ENCODE measurements at regions not wholly inside any gene's neighbourhood (a gene's known extent, or its start where the extent isn't known, plus 50 kb on each side); places are given as distances from the start of the nearest gene placed in this dataset.
"Not testable (repeated sequence)": the region's sequence is repeated elsewhere in the genome, so short reads cannot be mapped to it uniquely, and the experiment has no call there.

DNA sequence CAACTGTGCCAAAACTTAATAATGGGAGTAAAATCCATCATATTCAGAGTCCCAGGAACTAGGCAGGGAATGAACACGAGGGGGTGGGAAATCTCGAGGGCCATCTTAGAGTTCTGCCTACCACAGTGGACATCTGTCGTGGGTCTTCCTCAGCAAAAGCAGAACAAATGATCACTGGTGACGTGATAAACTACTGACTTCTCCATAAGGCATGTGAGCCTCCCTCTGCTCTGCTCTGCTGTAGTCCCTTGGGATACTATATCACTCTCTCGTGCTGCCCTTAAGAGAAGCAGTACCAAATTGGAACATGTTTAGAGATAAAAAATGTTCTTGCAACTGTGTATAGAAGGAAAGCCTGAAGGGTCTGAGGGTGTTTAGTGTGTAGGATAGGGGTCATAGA is 180.5 kb downstream of the SPDYE17 start:
- not testable (repeated sequence) for H3K4me3 ChIP-seq (ENCODE audit: low read depth, low read length)

DNA sequence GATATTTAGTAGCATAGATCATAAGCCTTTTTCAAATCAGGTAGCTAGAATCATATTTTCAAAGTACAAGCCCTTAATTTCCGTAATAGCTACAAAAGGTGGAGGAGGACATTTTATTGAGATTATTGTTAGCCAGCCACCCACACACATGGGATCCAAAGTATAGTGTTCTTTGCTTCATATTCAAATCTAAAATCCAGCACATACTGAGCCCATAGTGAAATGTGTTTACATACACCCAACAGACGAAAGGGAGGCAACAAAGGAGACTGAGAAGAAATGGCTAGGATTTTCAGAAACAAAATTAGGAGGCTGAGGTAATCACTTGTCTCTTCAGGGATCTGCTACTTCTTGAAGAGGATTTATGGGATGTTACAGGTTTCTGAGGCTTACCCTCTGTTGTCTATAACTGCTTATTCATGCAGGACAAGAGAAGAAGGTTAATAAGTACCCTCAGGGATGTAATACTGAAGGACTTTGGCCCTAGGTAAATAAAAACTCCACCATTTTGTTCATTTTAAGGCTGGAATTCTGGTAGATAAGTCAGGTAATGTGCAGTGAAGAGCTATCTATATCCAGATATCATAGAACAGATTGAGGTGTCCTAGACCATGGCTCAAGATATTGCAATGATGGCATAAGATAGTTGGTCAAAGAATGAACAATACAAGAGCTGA is 182.1 kb downstream of the SPDYE17 start:
- H3K4me3 ChIP-seq (ENCODE audit: low read depth, low read length), result not testable (repeated sequence)

DNA sequence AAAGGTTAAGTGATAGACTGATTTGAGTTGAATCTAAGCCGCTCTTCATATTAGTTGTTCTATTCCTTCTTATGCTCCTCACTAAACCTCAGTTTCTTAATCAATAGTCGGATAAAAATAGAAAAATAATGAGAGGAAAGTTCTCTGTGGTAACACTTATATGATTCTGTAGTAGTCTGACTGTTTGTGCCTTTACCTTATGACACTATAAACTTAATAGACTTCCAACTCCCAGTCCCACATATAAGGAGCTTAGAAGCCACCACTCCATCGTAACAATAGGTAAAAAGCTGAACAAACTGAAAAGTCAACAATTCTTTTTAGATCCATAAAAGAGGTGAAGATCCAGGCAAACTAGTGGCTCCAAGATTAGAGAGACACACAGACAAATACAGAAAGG is 192.3 kb downstream of the SPDYE17 start:
- H3K4me3 ChIP-seq (ENCODE audit: low read depth, low read length), result not testable (repeated sequence)

DNA sequence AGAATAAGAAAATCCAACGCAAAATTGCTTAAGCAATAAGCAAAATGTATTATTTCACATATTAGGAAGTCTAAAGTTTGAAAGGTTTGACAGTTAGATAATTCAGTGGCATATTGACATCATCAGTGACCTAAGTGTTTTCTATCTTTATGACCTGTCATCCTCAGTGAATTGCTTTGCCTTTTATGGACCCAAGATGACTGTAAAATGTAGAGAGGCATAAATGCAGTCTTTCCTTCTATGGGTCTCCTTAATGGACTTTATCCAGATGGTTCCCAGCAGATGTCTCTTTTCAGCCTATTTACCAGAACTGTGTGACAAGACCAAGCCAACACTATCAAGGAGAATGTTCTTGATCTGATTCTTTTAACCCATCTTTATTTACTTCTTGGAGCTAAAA is 192.9 kb downstream of the SPDYE17 start:
- H3K4me3 ChIP-seq (ENCODE audit: low read depth, low read length), result not testable (repeated sequence)

DNA sequence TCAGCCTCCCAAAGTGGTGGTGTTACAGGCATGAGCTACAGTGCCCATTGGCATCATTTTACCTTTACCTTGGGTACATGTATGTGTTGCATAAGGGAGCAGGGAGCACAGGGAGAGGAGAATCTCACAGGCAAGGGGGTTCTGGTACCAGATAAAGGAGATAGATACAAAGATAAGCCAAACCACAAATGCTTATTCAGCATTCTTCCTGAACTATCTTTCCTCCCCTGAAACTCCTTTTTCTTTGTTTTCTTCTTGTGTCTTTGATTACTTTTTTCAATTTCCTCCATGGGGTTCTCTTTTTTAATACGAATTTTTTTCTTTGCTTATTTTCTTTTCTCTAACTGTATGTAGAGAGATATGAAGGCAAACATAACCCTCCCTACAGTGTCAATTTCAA is 193.8 kb downstream of the SPDYE17 start:
- not testable (repeated sequence) for H3K4me3 ChIP-seq (ENCODE audit: low read depth, low read length)

DNA sequence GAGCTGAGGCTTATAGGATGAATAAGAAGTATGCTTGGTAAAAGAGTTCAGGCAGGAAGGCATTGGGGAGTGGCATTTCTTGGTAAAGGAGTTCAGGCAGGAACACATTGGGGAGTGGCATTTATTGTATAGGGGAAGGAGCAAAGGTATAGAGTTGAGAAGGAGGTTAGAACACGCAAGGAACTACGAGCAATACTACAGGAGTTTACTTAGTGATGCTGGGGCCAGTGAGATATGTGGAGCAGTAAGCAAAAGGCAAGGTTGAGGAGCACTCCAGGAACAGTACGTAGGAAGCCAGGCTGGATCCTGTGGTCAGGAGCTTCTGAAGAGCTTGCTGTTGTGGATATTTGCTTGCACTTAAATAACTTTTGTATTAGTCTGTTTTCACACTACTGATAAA is 202.2 kb upstream of the POMZP3 start:
- not testable (repeated sequence) for H3K4me3 ChIP-seq (ENCODE audit: low read depth, low read length)

DNA sequence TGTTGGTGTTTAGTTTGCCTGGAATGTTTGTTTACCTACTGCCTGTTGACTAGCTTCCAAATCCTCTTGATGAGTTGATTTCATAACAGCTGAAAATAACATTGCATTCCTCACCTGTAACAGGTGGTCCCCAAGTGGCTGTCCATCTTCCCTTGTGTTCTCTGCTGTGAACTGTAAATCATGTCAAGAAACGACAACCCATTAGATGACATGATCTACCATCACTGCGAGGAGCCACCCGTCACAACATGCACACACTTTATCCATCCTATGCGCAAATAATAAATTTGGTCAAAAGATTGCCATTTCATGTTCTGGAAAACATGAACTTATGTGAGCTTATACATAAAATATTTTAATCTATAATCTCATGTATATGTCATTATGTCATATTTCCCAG is 199.1 kb upstream of the POMZP3 start:
- not testable (repeated sequence) for H3K4me3 ChIP-seq (ENCODE audit: low read depth, low read length)

DNA sequence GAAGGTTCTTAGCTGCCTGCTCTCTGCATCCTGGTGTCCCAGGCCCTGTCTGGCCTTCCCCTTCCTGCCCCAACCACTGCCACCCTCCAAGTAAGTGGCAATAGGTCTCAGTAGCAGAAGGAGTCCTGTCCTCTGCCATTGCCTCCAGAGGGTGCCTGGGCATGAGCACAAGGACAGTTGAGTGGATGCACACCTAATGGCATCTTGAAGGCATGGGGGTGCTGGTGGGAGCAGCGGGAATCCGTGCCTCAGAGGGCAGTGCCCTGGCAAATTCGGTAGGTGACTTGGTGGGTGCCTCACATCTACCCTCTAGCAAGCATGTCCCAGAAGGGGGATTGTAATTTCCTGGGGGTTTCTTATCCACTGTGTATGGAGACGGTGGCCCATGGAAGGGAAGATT is 182.8 kb upstream of the POMZP3 start:
- H3K4me3 ChIP-seq (ENCODE audit: low read depth, low read length), result not testable (repeated sequence)

DNA sequence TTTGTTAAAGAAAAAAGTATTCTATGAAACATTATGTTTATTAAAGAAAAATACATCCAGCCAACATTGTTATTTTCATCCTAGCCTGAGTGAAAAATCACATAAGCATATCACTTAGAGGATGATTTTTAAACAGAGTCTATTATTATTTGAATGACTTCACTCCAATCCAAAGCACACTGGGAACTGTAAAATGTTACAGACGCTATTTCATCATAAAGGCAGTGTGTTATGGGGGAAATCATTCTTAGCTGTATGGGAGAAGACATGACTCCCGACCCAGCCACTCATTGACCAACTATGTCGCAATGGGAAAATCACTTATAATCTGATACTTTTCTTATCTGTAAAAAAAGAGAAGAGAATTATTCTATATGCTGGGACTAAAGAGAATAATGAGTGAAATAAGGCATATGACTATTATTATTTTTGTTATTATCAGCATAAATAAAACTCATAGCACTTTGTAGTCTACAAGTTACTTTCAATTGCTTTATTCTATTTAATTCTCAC is 180.6 kb upstream of the POMZP3 start:
- H3K4me3 ChIP-seq (ENCODE audit: low read depth, low read length), result not testable (repeated sequence)

DNA sequence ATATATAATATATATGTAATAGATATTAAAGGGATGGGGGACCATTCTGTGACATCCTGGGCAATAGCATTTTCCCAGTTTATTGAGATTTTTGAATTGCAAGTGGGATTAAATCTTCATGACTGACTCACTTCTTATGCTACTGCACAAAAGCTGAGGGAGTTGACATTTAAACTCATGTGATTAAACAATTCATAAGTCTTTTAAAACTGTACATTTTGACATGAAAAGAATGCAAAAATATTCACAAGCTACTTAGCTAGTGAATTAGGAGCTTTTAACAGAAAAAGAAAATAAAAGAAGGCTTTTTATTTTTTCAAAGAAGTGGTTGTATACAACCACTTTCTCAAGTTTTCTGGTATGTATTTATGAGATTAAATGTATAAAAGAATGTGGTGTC is 179.4 kb upstream of the POMZP3 start:
- not testable (repeated sequence) for H3K4me3 ChIP-seq (ENCODE audit: low read depth, low read length)

DNA sequence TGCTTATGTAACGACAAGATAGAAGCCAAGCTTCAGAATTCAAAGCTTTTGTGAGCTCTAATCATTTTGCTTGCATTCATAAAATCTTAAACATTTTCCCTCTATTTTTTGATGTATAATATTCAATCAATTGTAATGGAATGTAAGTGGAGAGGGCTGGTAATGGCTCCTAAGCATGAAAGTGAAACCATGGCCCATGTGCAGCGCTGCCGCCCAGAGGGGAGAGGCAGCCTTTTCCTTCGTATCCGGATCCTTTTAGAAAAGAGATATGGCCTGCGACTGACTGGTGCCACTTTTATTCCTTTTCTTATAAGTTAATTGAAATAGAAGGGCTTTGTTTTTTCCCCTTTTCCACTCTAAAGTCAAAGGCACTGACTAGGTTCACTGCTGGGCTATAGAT is 178.9 kb upstream of the POMZP3 start:
- not testable (repeated sequence) for H3K4me3 ChIP-seq (ENCODE audit: low read depth, low read length)

DNA sequence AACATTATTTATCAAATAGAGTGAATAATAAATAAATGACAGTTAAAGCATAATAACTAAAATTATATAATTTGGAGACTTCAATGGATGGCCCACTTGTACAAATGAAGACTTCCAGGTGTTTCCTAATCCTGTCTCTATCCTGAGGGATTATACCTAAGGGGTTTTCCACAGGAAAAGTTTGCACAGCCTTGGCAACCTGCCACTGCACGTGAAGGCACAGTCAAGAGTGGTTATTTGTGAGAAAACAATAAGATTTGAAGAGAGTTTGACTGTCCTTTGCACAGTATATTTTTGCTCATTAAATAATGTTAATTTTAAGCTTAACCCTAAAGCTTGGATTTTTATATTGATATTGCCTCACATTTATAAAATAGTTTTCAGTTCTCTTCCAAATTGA is 178.2 kb upstream of the POMZP3 start:
- not testable (repeated sequence) for H3K4me3 ChIP-seq (ENCODE audit: low read depth, low read length)

DNA sequence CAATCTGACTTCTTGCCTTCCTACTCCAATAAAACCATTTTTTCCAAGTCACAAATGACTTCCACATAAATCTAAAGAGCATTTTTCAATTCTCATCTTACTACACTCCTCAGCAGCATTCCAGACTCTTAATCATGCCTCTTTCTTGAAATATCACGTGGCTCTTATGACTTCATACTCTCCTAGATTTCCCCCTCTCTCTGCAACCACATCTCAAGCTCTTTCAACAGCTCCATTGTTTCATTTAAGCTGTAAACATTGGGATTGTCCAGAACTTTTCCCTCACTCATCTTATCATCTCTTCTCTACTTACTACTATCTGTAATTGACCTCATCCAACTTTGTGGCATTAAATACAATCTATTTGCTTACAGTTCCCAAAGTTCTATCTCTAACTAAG is 170.6 kb upstream of the POMZP3 start:
- H3K4me3 ChIP-seq (ENCODE audit: low read depth, low read length), result not testable (repeated sequence)

DNA sequence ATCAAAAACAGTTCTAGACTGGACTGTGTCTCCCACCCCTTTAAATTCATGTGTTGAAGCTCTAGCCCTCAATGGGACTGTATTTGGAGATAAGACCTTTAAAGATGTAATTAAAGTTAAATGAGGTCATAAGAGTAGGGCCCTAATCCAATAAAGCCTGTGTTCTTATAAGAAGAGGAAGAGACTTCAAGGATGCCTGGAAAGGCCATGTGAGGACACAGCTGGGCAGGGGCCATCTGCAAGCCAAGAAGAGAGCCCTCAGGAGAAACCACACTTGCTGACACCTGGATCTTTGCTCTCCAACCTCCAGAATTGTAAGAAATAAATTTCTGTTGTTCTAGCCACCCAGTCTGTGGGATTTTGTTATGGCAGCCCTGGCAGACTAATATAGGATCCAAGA is 153.6 kb upstream of the POMZP3 start:
- H3K4me3 ChIP-seq (ENCODE audit: low read depth, low read length), result not testable (repeated sequence)

DNA sequence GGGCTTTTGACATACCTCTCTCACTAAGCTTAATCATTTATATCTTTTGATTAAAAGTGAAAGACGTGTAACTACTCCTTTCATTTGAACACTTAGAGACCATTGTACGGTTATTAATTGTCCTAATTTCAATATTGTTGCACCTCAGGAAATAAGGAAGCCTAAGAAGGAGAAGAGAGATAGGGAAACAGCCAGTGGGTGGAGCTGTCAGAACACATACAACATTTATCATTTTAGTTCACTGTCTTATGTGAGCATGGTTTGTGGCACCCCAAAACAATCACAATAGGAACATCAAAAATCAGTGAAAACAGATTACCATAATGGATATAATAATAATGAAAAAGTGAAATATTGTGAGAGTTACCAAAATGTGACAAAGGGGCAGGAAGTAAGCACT is 147.2 kb upstream of the POMZP3 start:
- H3K4me3 ChIP-seq (ENCODE audit: low read depth, low read length), result not testable (repeated sequence)

DNA sequence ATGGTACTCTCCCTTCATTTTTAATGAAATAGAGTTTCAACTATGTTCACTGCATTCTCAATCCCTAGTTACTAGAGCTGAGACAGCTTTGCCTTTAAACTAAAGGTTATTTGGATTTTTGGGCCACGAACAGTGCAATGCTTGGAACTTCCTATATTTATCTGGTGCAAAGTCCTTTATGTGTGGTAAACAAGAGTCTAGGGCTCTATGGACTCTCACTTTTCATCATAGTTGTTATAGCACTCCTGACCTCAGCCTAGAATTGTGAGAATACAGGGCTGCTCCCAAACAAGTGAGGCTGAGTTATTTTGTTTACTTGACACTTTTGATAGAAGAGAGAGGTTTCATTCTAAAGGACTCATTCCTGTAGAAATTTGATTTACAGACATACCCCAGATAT is 144.9 kb upstream of the POMZP3 start:
- H3K4me3 ChIP-seq (ENCODE audit: low read depth, low read length), result not testable (repeated sequence)

DNA sequence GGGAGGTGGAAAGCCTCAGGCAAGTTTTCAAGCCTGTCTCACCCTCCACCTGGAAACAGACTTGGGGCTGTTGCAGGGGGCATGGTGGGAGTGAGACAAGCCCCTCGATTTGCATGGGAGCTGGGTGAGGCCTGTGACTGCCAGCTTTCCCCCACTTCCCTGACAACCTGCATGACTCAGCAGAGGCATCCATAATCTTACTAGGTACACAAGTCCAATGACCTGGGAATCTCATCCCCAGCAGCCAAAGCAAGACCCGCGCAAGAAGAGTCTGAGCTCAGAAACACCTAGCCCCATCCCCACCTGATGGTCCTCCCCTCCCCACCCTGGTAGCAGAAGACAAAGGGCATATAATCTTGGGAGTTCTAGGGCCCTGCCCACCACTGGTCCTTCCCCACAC is 136.9 kb upstream of the POMZP3 start:
- not testable (repeated sequence) for H3K4me3 ChIP-seq (ENCODE audit: low read depth, low read length)

DNA sequence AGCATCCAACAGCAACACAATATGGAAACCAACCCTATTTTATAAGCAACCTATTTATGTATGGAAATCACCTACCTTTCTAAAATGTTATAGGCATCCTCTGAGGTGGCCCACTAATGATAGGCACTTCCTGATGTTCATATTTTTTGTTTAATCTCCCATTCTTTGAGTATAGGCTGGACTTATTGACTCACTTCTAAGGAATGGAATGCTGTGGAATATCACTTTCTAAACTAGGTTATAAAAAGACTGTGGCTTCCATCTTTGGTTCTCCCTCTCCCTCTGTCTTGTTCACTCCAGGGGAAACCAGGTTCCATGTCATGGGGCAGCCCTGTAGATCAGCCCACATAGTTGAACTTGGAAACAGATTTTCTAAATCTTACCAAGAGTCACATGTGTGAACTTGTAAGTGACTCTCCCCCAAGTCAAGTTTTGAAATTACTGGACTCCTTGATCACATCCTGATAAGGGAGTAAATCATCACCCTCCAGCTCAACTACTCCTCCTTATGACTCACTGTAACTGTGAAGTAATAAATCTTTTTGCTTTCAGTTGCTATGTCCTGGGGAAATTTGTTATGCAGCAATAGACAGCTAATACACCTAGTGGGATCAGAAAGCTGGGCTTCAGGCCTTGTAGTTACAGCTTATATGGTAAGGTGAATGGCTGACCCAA is 133.6 kb upstream of the POMZP3 start:
- H3K4me3 ChIP-seq (ENCODE audit: low read depth, low read length), result not testable (repeated sequence)

DNA sequence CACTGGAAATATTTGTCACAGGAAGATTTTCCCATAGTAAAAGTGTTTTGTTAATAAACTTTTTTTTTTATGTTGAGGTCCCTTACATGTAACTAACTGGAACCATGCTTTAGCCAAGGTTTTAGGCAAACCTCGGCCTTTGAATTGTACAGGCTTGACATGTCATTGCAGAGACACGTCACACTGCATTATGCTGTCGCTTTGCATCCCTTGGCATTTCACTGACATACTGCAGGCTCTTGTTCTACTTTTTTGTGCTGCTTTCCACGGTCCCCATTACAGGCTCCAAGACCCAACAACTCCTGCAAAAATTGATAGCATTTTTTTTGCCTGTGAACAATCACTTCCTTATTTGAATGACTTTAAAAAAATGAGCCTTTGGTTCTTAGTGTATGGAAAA is 112.5 kb upstream of the POMZP3 start:
- not testable (repeated sequence) for H3K4me3 ChIP-seq (ENCODE audit: low read depth, low read length)

DNA sequence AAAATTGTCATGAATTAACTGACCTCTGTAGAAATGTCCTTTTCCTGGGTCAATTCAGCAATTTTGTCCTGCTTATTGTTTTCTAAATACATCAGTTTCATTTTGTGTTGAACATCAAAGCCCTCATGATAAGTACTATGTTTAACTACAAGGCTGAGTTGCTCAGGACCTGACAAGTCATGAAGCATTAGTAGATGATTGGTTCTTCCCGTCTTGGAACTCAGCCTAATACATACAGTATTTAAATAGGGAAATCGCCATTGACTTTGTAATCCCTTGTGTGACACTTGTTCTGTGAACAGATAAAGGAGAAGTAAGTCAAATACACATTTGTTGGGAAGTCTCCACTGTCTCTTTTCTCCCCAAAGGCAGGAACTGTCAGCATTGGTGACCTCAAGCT is 109.6 kb upstream of the POMZP3 start:
- H3K4me3 ChIP-seq (ENCODE audit: low read depth, low read length), result not testable (repeated sequence)

DNA sequence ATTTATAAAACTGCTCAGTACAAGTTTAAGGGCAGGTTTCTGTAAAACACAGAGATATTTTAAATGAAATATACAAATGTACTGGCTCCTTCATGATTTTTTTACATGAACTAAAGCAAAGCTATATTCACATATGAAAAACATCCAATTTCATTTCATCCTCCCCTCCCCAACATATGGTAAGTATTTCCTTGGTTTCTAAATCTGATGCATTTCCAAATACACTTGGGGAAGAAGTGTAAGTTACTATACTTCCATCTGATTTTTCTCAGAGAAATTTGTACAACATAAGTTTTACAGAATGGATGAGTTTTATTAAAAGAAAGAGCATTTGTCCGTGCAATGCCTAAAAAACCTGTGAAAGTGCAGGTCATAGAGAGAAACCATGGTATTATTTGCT is 109.0 kb upstream of the POMZP3 start:
- H3K4me3 ChIP-seq (ENCODE audit: low read depth, low read length), result not testable (repeated sequence)

DNA sequence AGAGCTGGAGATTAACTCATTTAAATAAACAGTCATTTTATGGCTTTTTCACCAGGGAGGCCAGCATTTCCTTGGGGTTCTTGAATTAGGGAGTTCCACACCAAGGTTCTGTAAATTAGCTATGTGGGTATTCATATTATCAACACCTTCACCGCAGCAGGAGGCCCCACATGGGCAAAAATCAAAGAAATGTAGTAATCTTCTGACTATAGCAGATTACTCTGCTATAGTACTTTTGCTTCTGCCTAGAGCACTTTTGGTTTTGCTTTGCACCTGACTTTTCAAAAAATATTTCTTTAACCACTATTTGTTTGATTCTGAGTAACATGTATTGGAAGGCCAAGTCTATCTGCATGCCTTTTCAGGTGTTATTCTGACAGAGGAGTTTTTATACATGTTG is 108.6 kb upstream of the POMZP3 start:
- H3K4me3 ChIP-seq (ENCODE audit: low read depth, low read length), result not testable (repeated sequence)

DNA sequence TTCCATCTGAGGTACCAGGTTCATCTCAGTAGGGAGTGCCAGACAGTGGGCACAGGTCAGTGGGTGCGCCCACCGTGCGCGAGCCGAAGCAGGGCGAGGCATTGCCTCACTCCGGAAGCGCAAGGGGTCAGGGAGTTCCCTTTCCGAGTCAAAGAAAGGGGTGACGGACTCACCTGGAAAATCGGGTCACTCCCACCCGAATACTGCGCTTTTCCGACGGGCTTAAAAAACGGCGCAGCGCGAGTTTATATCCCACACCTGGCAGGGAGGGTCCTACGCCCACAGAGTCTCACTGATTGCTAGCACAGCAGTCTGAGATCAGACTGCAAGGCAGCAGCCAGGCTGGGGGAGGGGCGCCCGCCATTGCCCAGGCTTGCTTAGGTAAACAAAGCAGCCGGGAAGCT is 101.5 kb upstream of the POMZP3 start:
- not testable (repeated sequence) for H3K4me3 ChIP-seq (ENCODE audit: low read depth, low read length)
